ENCODE measurements at regions not wholly inside any gene's neighbourhood (a gene's known extent, or its start where the extent isn't known, plus 50 kb on each side); places are given as distances from the start of the nearest gene placed in this dataset.

DNA sequence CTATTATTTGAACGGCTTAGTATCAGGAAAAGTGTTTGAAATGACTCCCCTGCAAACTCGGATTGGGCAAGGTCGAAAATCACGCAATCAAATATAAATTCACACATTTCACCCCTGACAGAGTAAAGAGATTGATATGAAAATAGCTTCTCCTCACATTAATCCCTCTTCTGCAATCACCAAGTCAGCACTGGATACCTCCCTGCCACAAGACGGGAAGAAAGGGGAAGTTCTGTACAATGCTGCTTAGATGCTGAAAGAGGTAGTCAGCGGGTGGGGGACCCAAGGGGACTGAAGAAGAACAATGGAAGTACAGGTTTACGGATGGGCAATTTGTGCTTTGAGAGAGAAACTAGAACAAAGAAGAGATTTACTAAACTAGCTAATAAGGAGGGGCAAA lies 72.0 kb upstream of the ANK3 start:
- no peak overlapping the region for H3K4me3 Mint-ChIP-seq
- DNase-seq (no peak), ATAC-seq (ENCODE audit: low read depth) (peak; percentile 50)

DNA sequence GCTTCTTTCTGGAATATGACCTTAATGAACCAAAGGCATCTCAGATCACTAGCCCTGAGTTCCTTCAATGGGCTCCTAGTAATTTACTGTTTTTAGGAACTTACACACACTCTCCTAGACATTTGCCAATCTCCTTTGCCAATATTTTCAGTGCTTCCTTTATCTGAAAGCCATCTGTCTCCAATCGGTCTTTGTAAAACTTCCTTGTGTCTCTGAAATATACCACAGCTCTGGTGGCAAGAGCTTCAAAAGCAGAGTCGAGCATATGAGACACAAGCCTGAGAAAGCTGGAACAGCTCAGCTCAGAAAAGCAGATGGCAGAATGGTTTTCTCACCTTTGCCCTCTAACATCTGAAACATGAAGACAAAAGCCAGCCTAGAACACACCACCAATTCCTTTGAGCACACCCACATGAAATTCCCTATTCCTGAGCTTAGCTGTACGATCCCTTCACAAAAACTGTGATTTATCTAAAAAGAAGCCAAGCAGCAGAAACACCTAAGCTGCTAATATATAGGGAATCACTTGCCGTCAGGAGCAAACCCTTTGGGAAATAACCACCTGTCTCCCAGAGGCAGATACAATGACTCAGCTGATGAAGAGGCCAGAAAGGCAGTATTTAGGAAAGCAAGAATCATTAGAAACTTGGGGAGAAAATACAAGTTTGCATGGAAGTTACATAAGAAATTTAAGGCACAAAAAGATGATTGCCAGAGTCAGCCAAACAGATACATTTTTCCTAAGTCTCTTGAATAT lies 70.2 kb upstream of the ANK3 start:
- ATAC-seq (ENCODE audit: low read depth) (no peak), DNase-seq (no peak)
- no peak overlapping the region for H3K27ac Mint-ChIP-seq
- H3K27me3 Mint-ChIP-seq, result no peaks in the 10 kb centered on the region
- no peak overlapping the region for H3K4me3 Mint-ChIP-seq
- ChIA-PET POLR2A (no interaction called here), CTCF (no interaction called here)
- H3K36me3 Mint-ChIP-seq (ENCODE audit: low read depth), result no peaks in the 10 kb centered on the region
- intact Hi-C loops (cut with micrococcal nuclease), result no loop called here
- TF ChIP-seq, protein P1, sequence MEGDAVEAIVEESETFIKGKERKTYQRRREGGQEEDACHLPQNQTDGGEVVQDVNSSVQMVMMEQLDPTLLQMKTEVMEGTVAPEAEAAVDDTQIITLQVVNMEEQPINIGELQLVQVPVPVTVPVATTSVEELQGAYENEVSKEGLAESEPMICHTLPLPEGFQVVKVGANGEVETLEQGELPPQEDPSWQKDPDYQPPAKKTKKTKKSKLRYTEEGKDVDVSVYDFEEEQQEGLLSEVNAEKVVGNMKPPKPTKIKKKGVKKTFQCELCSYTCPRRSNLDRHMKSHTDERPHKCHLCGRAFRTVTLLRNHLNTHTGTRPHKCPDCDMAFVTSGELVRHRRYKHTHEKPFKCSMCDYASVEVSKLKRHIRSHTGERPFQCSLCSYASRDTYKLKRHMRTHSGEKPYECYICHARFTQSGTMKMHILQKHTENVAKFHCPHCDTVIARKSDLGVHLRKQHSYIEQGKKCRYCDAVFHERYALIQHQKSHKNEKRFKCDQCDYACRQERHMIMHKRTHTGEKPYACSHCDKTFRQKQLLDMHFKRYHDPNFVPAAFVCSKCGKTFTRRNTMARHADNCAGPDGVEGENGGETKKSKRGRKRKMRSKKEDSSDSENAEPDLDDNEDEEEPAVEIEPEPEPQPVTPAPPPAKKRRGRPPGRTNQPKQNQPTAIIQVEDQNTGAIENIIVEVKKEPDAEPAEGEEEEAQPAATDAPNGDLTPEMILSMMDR (IDR thresholded peaks at IDR 0.05), result no peak
- H3K9me3 Mint-ChIP-seq, result no peaks in the 10 kb centered on the region
- peaks cover 8% of the 10 kb centered on the region for H3K4me1 Mint-ChIP-seq

More for the DNA sequence above, 72.0 kb upstream of the ANK3 start:
- TF ChIP-seq, protein P1 (IDR thresholded peaks at IDR 0.05), result no peak
- Mint-ChIP-seq H3K9me3 (no peaks in the 10 kb centered on the region), H3K27me3 (no peaks in the 10 kb centered on the region), H3K4me1 (peaks cover 8% of the 10 kb centered on the region), H3K27ac (no peak overlapping the region), H3K36me3 (ENCODE audit: low read depth) (no peaks in the 10 kb centered on the region)
- CTCF ChIA-PET, result no interaction called here
- POLR2A ChIA-PET, result no interaction called here
- intact Hi-C loops (cut with micrococcal nuclease), result no loop called here

DNA sequence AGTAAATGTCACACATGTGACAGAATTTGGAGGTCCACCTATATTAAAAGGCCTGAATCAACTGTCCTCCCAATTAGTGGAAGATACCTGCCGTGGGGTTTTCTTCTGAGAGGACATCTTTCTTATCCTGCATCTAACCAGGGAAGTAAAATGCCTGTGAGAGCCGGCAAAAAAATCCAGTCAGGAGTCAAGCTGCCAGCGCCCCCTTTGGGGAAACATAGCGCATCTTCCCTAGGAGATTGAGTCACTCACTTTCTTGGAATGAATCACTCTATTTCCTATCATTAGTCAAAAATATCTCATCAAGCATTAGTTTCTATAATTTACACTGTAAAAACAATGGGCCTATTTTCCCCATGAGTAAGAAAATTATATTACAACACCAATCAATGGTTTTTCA lies 66.4 kb upstream of the ANK3 start:
- POLR2A ChIA-PET, result no interaction called here
- H3K27me3 Mint-ChIP-seq, result no peaks in the 10 kb centered on the region
- no peaks in the 10 kb centered on the region for H3K9me3 Mint-ChIP-seq
- CTCF ChIA-PET, result no interaction called here
- no peak overlapping the region for H3K4me3 Mint-ChIP-seq
- peaks cover 16% of the 10 kb centered on the region for H3K4me1 Mint-ChIP-seq
- no peak overlapping the region for H3K27ac Mint-ChIP-seq
- ATAC-seq (ENCODE audit: low read depth), result no peak
- no peaks in the 10 kb centered on the region for H3K36me3 Mint-ChIP-seq (ENCODE audit: low read depth)
- intact Hi-C loops (cut with micrococcal nuclease), result no loop called here
- DNase-seq, result no peak
- TF ChIP-seq, protein P1 (IDR thresholded peaks at IDR 0.05), result no peak

DNA sequence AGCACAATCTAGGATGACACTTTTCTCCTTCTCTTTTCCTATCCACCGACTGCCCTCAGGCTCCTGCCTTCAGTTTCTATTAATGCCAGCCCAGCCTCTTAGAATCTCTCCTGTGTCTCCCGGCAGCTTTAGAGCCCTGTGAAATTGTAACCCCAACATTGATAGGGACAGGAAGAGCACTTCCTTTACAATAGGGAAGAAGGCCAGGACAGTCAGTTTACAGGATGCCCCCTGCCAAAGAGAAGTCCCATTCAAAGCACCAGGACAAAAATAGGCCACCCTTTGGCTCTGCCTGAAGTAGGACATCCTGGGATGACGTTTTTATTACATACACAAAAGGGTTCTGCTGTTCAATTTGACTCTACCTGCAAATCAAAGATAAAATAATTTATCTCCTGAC lies 64.7 kb upstream of the ANK3 start:
- no peaks in the 10 kb centered on the region for H3K36me3 Mint-ChIP-seq (ENCODE audit: low read depth)
- TF ChIP-seq, protein P1 (IDR thresholded peaks at IDR 0.05), result no peak
- no peak for DNase-seq
- H3K27ac Mint-ChIP-seq, result no peak overlapping the region
- intact Hi-C loops (cut with micrococcal nuclease), result no loop called here
- no peaks in the 10 kb centered on the region for H3K27me3 Mint-ChIP-seq
- ChIA-PET POLR2A (no interaction called here), CTCF (no interaction called here)
- ATAC-seq (ENCODE audit: low read depth), result no peak
- no peaks in the 10 kb centered on the region for H3K9me3 Mint-ChIP-seq
- H3K4me1 Mint-ChIP-seq, result peaks cover 16% of the 10 kb centered on the region
- H3K4me3 Mint-ChIP-seq, result no peak overlapping the region

DNA sequence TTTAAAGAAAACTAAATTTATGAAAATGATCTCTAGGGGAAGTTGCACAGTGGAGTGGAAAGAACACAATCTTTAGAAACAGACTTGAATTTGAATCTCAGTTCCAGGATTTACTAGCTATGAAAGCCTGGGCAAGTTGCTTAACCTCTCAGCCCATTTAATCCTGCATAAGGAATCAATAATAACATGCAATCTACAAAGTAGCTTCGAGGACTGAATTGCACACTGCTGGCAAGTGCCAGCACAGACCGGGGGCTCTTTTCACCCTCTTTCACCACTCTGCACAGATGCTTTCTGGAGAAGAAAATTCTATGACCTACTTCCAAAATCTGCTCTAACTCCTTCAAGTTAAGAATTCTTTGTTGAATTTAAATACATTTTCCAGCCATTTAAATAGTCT lies 63.4 kb upstream of the ANK3 start:
- Mint-ChIP-seq H3K27ac (no peak overlapping the region), H3K9me3 (no peaks in the 10 kb centered on the region)
- CTCF ChIA-PET, result no interaction called here

More for the DNA sequence above, 63.4 kb upstream of the ANK3 start:
- H3K4me3 Mint-ChIP-seq, result no peak overlapping the region
- peaks cover 16% of the 10 kb centered on the region for H3K4me1 Mint-ChIP-seq
- no peaks in the 10 kb centered on the region for H3K27me3 Mint-ChIP-seq
- no peaks in the 10 kb centered on the region for H3K36me3 Mint-ChIP-seq (ENCODE audit: low read depth)
- no peak for ATAC-seq (ENCODE audit: low read depth)
- DNase-seq, result no peak
- intact Hi-C loops (cut with micrococcal nuclease), result no loop called here
- TF ChIP-seq, protein P1 (IDR thresholded peaks at IDR 0.05), result no peak
- POLR2A ChIA-PET, result no interaction called here

All from activated B cell treated with CpG ODN at 0.5 μM for 24 hours (primary cell).